ENCODE measurements at regions not wholly inside any gene's neighbourhood (a gene's known extent, or its start where the extent isn't known, plus 50 kb on each side); places are given as distances from the start of the nearest gene placed in this dataset.
A peak's percentile ranks its signal among the peaks of the same experiment; 100 is the strongest.

GRCh38 chr3:159789742-159790635, 198.6 kb upstream of the IL12A start:
- Histone ChIP-seq H3K4me3 (ENCODE audit: low read length) (no peak overlapping the region), H3K36me3 (ENCODE audit: control insufficient read depth, insufficient read depth, low read length) (no peaks in the 10 kb centered on the region), H3K4me1 (ENCODE audit: control insufficient read depth, insufficient read depth, low read length) (peaks cover under 1% of the 10 kb centered on the region), H3K9me3 (replicated peaks; ENCODE audit: control insufficient read depth, low read depth, low read length) (no peaks in the 10 kb centered on the region), H3K27ac (ENCODE audit: low read length) (no peak overlapping the region), H3K27me3 (ENCODE audit: control insufficient read depth, insufficient read depth, low read length) (no peaks in the 10 kb centered on the region)
- no peak for DNase-seq
- 87% methylated on average over 5 of the region's 10 CpGs for WGBS (ENCODE audit: insufficient coverage)

GRCh38 chr3:159791336-159791735, 197.3 kb upstream of the IL12A start:
- no peaks in the 10 kb centered on the region for H3K9me3 ChIP-seq (replicated peaks; ENCODE audit: control insufficient read depth, low read depth, low read length)
- no peaks in the 10 kb centered on the region for H3K27me3 ChIP-seq (ENCODE audit: control insufficient read depth, insufficient read depth, low read length)
- H3K27ac ChIP-seq (ENCODE audit: low read length), result no peak overlapping the region
- no peak overlapping the region for H3K4me3 ChIP-seq (ENCODE audit: low read length)
- DNase-seq, result no peak
- 35% methylated on average over 3 of the region's 4 CpGs for WGBS (ENCODE audit: insufficient coverage)
- H3K36me3 ChIP-seq (ENCODE audit: control insufficient read depth, insufficient read depth, low read length), result no peaks in the 10 kb centered on the region
- H3K4me1 ChIP-seq (ENCODE audit: control insufficient read depth, insufficient read depth, low read length), result peaks cover 4% of the 10 kb centered on the region

GRCh38 chr3:159792070-159792469, 196.6 kb upstream of the IL12A start:
- Histone ChIP-seq H3K27me3 (ENCODE audit: control insufficient read depth, insufficient read depth, low read length) (no peaks in the 10 kb centered on the region), H3K27ac (ENCODE audit: low read length) (no peak overlapping the region), H3K4me1 (ENCODE audit: control insufficient read depth, insufficient read depth, low read length) (peaks cover 4% of the 10 kb centered on the region), H3K9me3 (replicated peaks; ENCODE audit: control insufficient read depth, low read depth, low read length) (no peaks in the 10 kb centered on the region), H3K4me3 (ENCODE audit: low read length) (no peak overlapping the region), H3K36me3 (ENCODE audit: control insufficient read depth, insufficient read depth, low read length) (no peaks in the 10 kb centered on the region)
- DNase-seq, result no peak
- WGBS (ENCODE audit: insufficient coverage), result 89% methylated on average over 2 of the region's 2 CpGs

GRCh38 chr3:159795042-159795441, 193.6 kb upstream of the IL12A start:
- Histone ChIP-seq H3K4me1 (ENCODE audit: control insufficient read depth, insufficient read depth, low read length) (peaks cover 4% of the 10 kb centered on the region), H3K4me3 (ENCODE audit: low read length) (no peak overlapping the region), H3K27ac (ENCODE audit: low read length) (no peak overlapping the region), H3K27me3 (ENCODE audit: control insufficient read depth, insufficient read depth, low read length) (no peaks in the 10 kb centered on the region), H3K36me3 (ENCODE audit: control insufficient read depth, insufficient read depth, low read length) (no peaks in the 10 kb centered on the region), H3K9me3 (replicated peaks; ENCODE audit: control insufficient read depth, low read depth, low read length) (no peaks in the 10 kb centered on the region)
- DNase-seq, result no peak
- WGBS (ENCODE audit: insufficient coverage), result 100% methylated on average over 1 of the region's 5 CpGs

DNA sequence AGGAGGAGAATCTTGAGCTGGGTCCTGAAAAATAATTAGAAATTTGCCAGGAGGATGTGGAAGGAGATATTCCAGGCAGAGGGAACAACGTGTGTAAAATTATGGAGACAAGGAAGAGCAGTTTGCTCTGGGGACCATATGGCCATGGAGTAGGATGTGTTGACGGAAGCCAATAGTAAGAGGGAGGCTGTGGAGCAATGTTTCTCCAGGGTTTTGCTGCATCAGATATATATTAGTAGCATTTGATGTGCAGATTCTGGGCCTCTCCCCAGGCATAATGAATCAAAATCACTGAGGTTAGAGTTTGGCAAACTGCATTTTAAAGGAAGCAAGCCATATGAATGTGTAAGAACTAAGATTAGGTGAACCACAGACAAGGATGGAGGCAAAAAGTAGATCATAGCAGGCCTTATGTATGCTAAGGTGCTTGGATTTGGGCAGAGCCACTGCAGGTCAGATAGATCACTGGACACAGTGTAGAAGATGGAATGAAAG, 192.9 kb upstream of the IL12A start:
- no peaks in the 10 kb centered on the region for H3K9me3 ChIP-seq (replicated peaks; ENCODE audit: control insufficient read depth, low read depth, low read length)
- 51% methylated on average over 2 of the region's 2 CpGs for WGBS (ENCODE audit: insufficient coverage)
- peak overlapping the region; percentile 71 for H3K27ac ChIP-seq (ENCODE audit: low read length)
- no peaks in the 10 kb centered on the region for H3K27me3 ChIP-seq (ENCODE audit: control insufficient read depth, insufficient read depth, low read length)
- no peak overlapping the region for H3K4me3 ChIP-seq (ENCODE audit: low read length)
- no peaks in the 10 kb centered on the region for H3K36me3 ChIP-seq (ENCODE audit: control insufficient read depth, insufficient read depth, low read length)
- peaks cover 4% of the 10 kb centered on the region for H3K4me1 ChIP-seq (ENCODE audit: control insufficient read depth, insufficient read depth, low read length)
- no peak for DNase-seq

- peaks cover 4% of the 10 kb centered on the region for H3K4me1 ChIP-seq (ENCODE audit: control insufficient read depth, insufficient read depth, low read length)
- H3K27me3 ChIP-seq (ENCODE audit: control insufficient read depth, insufficient read depth, low read length), result no peaks in the 10 kb centered on the region
- DNase-seq, result no peak
- no peaks in the 10 kb centered on the region for H3K36me3 ChIP-seq (ENCODE audit: control insufficient read depth, insufficient read depth, low read length)
- 74% methylated on average over 3 of the region's 5 CpGs for WGBS (ENCODE audit: insufficient coverage)
- H3K4me3 ChIP-seq (ENCODE audit: low read length), result no peak overlapping the region
- no peaks in the 10 kb centered on the region for H3K9me3 ChIP-seq (replicated peaks; ENCODE audit: control insufficient read depth, low read depth, low read length)
- peak overlapping the region; percentile 71 for H3K27ac ChIP-seq (ENCODE audit: low read length)
These were observed 192.4 kb upstream of the IL12A start for GRCh38 chr3:159796226-159796625.

- peaks cover 4% of the 10 kb centered on the region for H3K4me1 ChIP-seq (ENCODE audit: control insufficient read depth, insufficient read depth, low read length)
- no peak overlapping the region for H3K4me3 ChIP-seq (ENCODE audit: low read length)
- no peaks in the 10 kb centered on the region for H3K9me3 ChIP-seq (replicated peaks; ENCODE audit: control insufficient read depth, low read depth, low read length)
- H3K27me3 ChIP-seq (ENCODE audit: control insufficient read depth, insufficient read depth, low read length), result no peaks in the 10 kb centered on the region
- DNase-seq, result peak; percentile 71
- WGBS (ENCODE audit: insufficient coverage), result no CpG with 5 or more reads among the region's 1 CpG
- H3K27ac ChIP-seq (ENCODE audit: low read length), result peak overlapping the region; percentile 71
- H3K36me3 ChIP-seq (ENCODE audit: control insufficient read depth, insufficient read depth, low read length), result no peaks in the 10 kb centered on the region
These were observed 191.9 kb upstream of the IL12A start for GRCh38 chr3:159796744-159797143.

- Histone ChIP-seq H3K27ac (ENCODE audit: low read length) (no peak overlapping the region), H3K36me3 (ENCODE audit: control insufficient read depth, insufficient read depth, low read length) (no peaks in the 10 kb centered on the region), H3K27me3 (ENCODE audit: control insufficient read depth, insufficient read depth, low read length) (no peaks in the 10 kb centered on the region), H3K4me1 (ENCODE audit: control insufficient read depth, insufficient read depth, low read length) (peaks cover 4% of the 10 kb centered on the region), H3K4me3 (ENCODE audit: low read length) (no peak overlapping the region), H3K9me3 (replicated peaks; ENCODE audit: control insufficient read depth, low read depth, low read length) (no peaks in the 10 kb centered on the region)
- DNase-seq, result no peak
These were observed 190.9 kb upstream of the IL12A start for GRCh38 chr3:159797771-159798170.

DNA sequence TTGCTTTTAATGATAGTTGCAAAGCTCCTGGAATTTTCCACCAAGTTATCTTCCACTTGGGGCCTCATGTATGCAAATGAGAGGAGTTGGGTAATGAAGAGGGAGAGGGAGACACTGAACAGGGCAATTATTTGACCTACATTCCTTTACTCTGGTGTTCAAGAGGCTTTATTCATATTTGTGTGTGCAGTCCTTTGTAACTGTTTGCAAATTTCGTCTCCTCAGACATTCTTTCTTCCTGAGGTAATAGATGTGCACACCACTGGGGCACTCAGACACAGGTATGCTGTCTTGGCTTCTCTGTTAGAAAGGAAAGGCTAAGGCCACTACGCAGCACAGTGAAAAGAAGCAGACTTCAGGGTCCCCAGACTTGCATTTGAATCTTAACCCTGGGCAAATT, 189.7 kb upstream of the IL12A start:
- no peak overlapping the region for H3K27ac ChIP-seq (ENCODE audit: low read length)
- peaks cover 4% of the 10 kb centered on the region for H3K4me1 ChIP-seq (ENCODE audit: control insufficient read depth, insufficient read depth, low read length)
- no CpG with 5 or more reads among the region's 2 CpGs for WGBS (ENCODE audit: insufficient coverage)
- H3K9me3 ChIP-seq (replicated peaks; ENCODE audit: control insufficient read depth, low read depth, low read length), result no peaks in the 10 kb centered on the region
- H3K36me3 ChIP-seq (ENCODE audit: control insufficient read depth, insufficient read depth, low read length), result no peaks in the 10 kb centered on the region
- no peaks in the 10 kb centered on the region for H3K27me3 ChIP-seq (ENCODE audit: control insufficient read depth, insufficient read depth, low read length)
- no peak for DNase-seq
- H3K4me3 ChIP-seq (ENCODE audit: low read length), result no peak overlapping the region

- WGBS (ENCODE audit: insufficient coverage), result 60% methylated on average over 3 of the region's 6 CpGs
- no peaks in the 10 kb centered on the region for H3K36me3 ChIP-seq (ENCODE audit: control insufficient read depth, insufficient read depth, low read length)
- no peaks in the 10 kb centered on the region for H3K27me3 ChIP-seq (ENCODE audit: control insufficient read depth, insufficient read depth, low read length)
- H3K4me3 ChIP-seq (ENCODE audit: low read length), result no peak overlapping the region
- H3K4me1 ChIP-seq (ENCODE audit: control insufficient read depth, insufficient read depth, low read length), result peaks cover 10% of the 10 kb centered on the region
- H3K9me3 ChIP-seq (replicated peaks; ENCODE audit: control insufficient read depth, low read depth, low read length), result no peaks in the 10 kb centered on the region
- no peak for DNase-seq
- no peak overlapping the region for H3K27ac ChIP-seq (ENCODE audit: low read length)
These were observed 188.0 kb upstream of the IL12A start for GRCh38 chr3:159800434-159801155.

All from muscle of leg (tissue), 3 donors.